Left lung (tissue), 4 donors: ENCODE measurements at regions not wholly inside any gene's neighbourhood (a gene's known extent, or its start where the extent isn't known, plus 50 kb on each side); places are given as distances from the start of the nearest gene placed in this dataset.

Experiments
- ATAC-seq: fragments of 200-7000 bp; cut with Tn5 transposase; one replicate; pipeline ENCODE4 v1.9.1; 2020; ENCODE audit warnings: moderate library complexity
- DNase-seq, 4 donors: peaks; one replicate each; pipeline ENCODE4 v3.0.0-alpha.2; 2013 to 2020
- H3K27ac ChIP-seq, 2 donors: fragments of 200-600 bp; sonication (generic) in 1 of 2; one replicate each; pipeline versions ENCODE4 v1.5.0 to v1.8.0; 2020 to 2021
- H3K27me3 ChIP-seq, 2 donors: fragments of 200-600 bp; sonication (generic) in 1 of 2; one replicate each; pipeline versions ENCODE4 v1.5.0 to v1.8.0; 2020 to 2021
- H3K36me3 ChIP-seq, 2 donors: fragments of 200-600 bp; sonication (generic) in 1 of 2; one replicate each; pipeline versions ENCODE4 v1.5.0 to v1.8.0; 2020 to 2021
- H3K4me1 ChIP-seq, 2 donors: fragments of 200-600 bp; one replicate each; pipeline ENCODE4 v1.8.0; 2021
- H3K4me3 ChIP-seq, 2 donors: fragments of 200-600 bp; sonication (generic) in 1 of 2; one replicate each; pipeline versions ENCODE4 v1.5.0 to v1.8.0; 2020 to 2021; ENCODE audit warnings: mild to moderate bottlenecking in 1 of 2
- H3K9me3 ChIP-seq, 2 donors: fragments of 200-600 bp; sonication (generic) in 1 of 2; one replicate each; pipeline versions ENCODE4 v1.5.0 to v1.8.0; 2020 to 2021
- CTCF ChIP-seq, 2 donors: fragments of 200-600 bp; sonication (generic) in 1 of 2; IDR thresholded peaks; one replicate each; pipeline versions ENCODE4 v1.5.0 to v1.8.0; 2021; ENCODE audit warnings: antibody characterized with exemption in 2 of 2
- intact Hi-C, 2 donors: fragments of 100-400 bp; cut with DNase I; formaldehyde crosslinking; loops; one replicate each; pipeline versions ENCODE4 v1.11.2 to v1.14.2; 2022
- donor health status: DM: no; HTN: yes; CAD: no.
- donor health status: DM: no; HTN: no; CAD: no.

GRCh38 chr6:105611606-105612005 is 208.7 kb upstream of the PREP start:
- Histone ChIP-seq H3K27ac (no peak overlapping the region), H3K4me1 (no peaks in the 10 kb centered on the region), H3K9me3 (peaks cover 0 to 3% of the 10 kb centered on the region in 2 donors), H3K4me3 (no peak overlapping the region), H3K27me3 (no peaks in the 10 kb centered on the region), H3K36me3 (no peaks in the 10 kb centered on the region)
- TF ChIP-seq CTCF (IDR thresholded peaks at IDR 0.05), result no peak
- ATAC-seq (no peak), DNase-seq (no peak)
- intact Hi-C loops, result no loop called here

- peak in 3 of 4 donors; percentile 27 to 59 (median 32) for DNase-seq
- Histone ChIP-seq H3K36me3 (no peaks in the 10 kb centered on the region), H3K27me3 (no peaks in the 10 kb centered on the region), H3K4me1 (no peaks in the 10 kb centered on the region), H3K27ac (peak overlapping the region; percentile 11 to 49), H3K4me3 (no peak overlapping the region), H3K9me3 (no peaks in the 10 kb centered on the region)
- no peak for TF ChIP-seq CTCF (IDR thresholded peaks at IDR 0.05)
- intact Hi-C loops, result no loop called here
- ATAC-seq, result peak; percentile 24
Observed at GRCh38 chr6:105609375-105609991, 206.6 kb upstream of the PREP start.

GRCh38 chr6:105608711-105609374 is 206.0 kb upstream of the PREP start:
- H3K27me3 ChIP-seq, result no peaks in the 10 kb centered on the region

GRCh38 chr6:105607636-105608621 is 205.0 kb upstream of the PREP start:
- intact Hi-C loops, result no loop called here
- peak overlapping the region; percentile 40 to 49 for H3K27ac ChIP-seq
- TF ChIP-seq CTCF (IDR thresholded peaks at IDR 0.05), result no peak
- no peak overlapping the region for H3K4me3 ChIP-seq
- H3K9me3 ChIP-seq, result no peaks in the 10 kb centered on the region
- ATAC-seq (no peak), DNase-seq (no peak)
- no peaks in the 10 kb centered on the region for H3K36me3 ChIP-seq
- no peaks in the 10 kb centered on the region for H3K27me3 ChIP-seq
- H3K4me1 ChIP-seq, result no peaks in the 10 kb centered on the region

More at GRCh38 chr6:105608711-105609374, 206.0 kb upstream of the PREP start:
- Histone ChIP-seq H3K36me3 (no peaks in the 10 kb centered on the region), H3K9me3 (no peaks in the 10 kb centered on the region), H3K4me1 (no peaks in the 10 kb centered on the region), H3K4me3 (no peak overlapping the region), H3K27ac (peak overlapping the region; percentile 40 to 49)
- DNase-seq (peak in 1 of 4 donors; percentile 47), ATAC-seq (no peak)
- intact Hi-C loops, result no loop called here
- no peak for TF ChIP-seq CTCF (IDR thresholded peaks at IDR 0.05)
